Osteoblast (primary cell): ENCODE measurements at regions not wholly inside any gene's neighbourhood (a gene's known extent, or its start where the extent isn't known, plus 50 kb on each side); places are given as distances from the start of the nearest gene placed in this dataset.

Experiments
- DNase-seq: peaks from one replicate; pipeline ENCODE4 v3.0.0; 2011; ENCODE audit warnings: low spot score, mixed read lengths; ENCODE audit not compliant: insufficient read length; ENCODE audit errors: missing footprints
- H2AFZ ChIP-seq: 2 replicates; pipeline ENCODE4 v1.6.0; 2011; ENCODE audit warnings: mild to moderate bottlenecking, low read length
- H3K27ac ChIP-seq: 2 replicates; pipeline ENCODE4 v1.5.1; 2011; ENCODE audit warnings: mild to moderate bottlenecking, low read depth, low read length, moderate library complexity
- H3K27me3 ChIP-seq: 2 replicates; pipeline ENCODE4 v1.6.0; 2012; ENCODE audit warnings: mild to moderate bottlenecking, control low read depth, inconsistent platforms, low read length, moderate library complexity; ENCODE audit not compliant: insufficient read depth
- H3K36me3 ChIP-seq: 2 replicates; pipeline ENCODE4 v1.5.1; 2011; ENCODE audit warnings: mild to moderate bottlenecking, low read length, control low read depth, moderate library complexity; ENCODE audit not compliant: insufficient read depth
- H3K4me1 ChIP-seq: 2 replicates; pipeline ENCODE4 v1.5.1; 2011; ENCODE audit warnings: mild to moderate bottlenecking, low read length, control low read depth, moderate library complexity; ENCODE audit not compliant: insufficient read depth
- H3K4me2 ChIP-seq: 2 replicates; pipeline ENCODE4 v1.6.0; 2011; ENCODE audit warnings: mild to moderate bottlenecking, low read length; ENCODE audit not compliant: insufficient read depth
- H3K4me3 ChIP-seq: fragments of 200-600 bp; sonication (generic); 3 replicates; pipeline ENCODE4 v1.5.1; 2012; ENCODE audit warnings: mild to moderate bottlenecking, low read length, inconsistent platforms; ENCODE audit not compliant: insufficient read depth
- H3K79me2 ChIP-seq: 2 replicates; pipeline ENCODE4 v1.6.0; 2012; ENCODE audit warnings: mild to moderate bottlenecking, low read length, control low read depth, inconsistent platforms; ENCODE audit not compliant: insufficient read depth
- H3K9me3 ChIP-seq: 2 replicates; pipeline ENCODE4 v1.5.1; 2011; ENCODE audit warnings: low read depth, low read length, control low read depth
- H4K20me1 ChIP-seq: 2 replicates; pipeline ENCODE4 v1.6.0; 2012; ENCODE audit warnings: mild to moderate bottlenecking, low read length, control low read depth; ENCODE audit not compliant: insufficient read depth
- TF ChIP-seq, protein P1 (sequence below): IDR thresholded peaks from 2 replicates; pipeline ENCODE4 v1.5.1; 2011; ENCODE audit warnings: mild to moderate bottlenecking, low read depth, low read length, moderate library complexity; ENCODE audit errors: extremely low read depth

DNA sequence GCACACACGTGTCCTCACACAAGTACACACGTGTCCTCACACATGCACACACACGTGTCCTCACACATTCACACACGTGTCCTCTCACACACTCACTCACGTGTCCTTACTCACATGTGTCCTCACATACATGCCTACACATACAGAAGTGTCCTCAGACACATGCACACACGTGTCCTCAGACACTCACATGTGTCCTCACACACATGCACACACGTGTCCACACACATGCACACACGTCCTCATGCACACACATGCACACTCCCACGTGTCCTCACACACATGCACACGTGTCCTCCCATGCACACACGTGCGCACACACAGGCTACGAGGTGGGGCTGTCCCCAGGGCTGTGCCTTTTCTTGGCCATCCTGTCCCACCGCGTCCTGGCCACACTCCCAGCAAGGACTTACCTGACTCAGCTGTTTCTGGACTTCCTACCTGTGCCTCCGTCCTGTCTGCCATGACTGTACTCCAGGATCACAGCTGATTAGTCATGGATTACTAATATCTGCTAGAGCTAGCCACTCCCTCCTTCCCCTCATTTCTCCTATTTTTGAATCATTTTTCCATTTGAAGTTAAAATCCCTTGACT lies 990.2 kb downstream of the BRD1 start:
- TF ChIP-seq, protein P1, sequence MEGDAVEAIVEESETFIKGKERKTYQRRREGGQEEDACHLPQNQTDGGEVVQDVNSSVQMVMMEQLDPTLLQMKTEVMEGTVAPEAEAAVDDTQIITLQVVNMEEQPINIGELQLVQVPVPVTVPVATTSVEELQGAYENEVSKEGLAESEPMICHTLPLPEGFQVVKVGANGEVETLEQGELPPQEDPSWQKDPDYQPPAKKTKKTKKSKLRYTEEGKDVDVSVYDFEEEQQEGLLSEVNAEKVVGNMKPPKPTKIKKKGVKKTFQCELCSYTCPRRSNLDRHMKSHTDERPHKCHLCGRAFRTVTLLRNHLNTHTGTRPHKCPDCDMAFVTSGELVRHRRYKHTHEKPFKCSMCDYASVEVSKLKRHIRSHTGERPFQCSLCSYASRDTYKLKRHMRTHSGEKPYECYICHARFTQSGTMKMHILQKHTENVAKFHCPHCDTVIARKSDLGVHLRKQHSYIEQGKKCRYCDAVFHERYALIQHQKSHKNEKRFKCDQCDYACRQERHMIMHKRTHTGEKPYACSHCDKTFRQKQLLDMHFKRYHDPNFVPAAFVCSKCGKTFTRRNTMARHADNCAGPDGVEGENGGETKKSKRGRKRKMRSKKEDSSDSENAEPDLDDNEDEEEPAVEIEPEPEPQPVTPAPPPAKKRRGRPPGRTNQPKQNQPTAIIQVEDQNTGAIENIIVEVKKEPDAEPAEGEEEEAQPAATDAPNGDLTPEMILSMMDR, result no peak
- H2AFZ ChIP-seq, result no peak overlapping the region
- H3K36me3 ChIP-seq, result no peaks in the 10 kb centered on the region
- H3K9me3 ChIP-seq, result peaks cover 4% of the 10 kb centered on the region
- no peak for DNase-seq
- H3K4me1 ChIP-seq, result no peaks in the 10 kb centered on the region
- no peak overlapping the region for H3K27ac ChIP-seq
- no peak overlapping the region for H3K4me3 ChIP-seq
- H3K4me2 ChIP-seq, result no peak overlapping the region
- no peaks in the 10 kb centered on the region for H3K79me2 ChIP-seq
- H3K27me3 ChIP-seq, result no peaks in the 10 kb centered on the region
- no peaks in the 10 kb centered on the region for H4K20me1 ChIP-seq

GRCh38 chr22:48836673-48837340 lies 990.9 kb downstream of the BRD1 start:
- Histone ChIP-seq H4K20me1 (no peaks in the 10 kb centered on the region), H3K27ac (no peak overlapping the region), H3K4me3 (no peak overlapping the region), H3K4me1 (no peaks in the 10 kb centered on the region), H3K79me2 (no peaks in the 10 kb centered on the region), H2AFZ (no peak overlapping the region), H3K36me3 (no peaks in the 10 kb centered on the region), H3K27me3 (no peaks in the 10 kb centered on the region), H3K9me3 (peaks cover 4% of the 10 kb centered on the region), H3K4me2 (no peak overlapping the region)
- no peak for DNase-seq
- TF ChIP-seq, protein P1, result no peak

DNA sequence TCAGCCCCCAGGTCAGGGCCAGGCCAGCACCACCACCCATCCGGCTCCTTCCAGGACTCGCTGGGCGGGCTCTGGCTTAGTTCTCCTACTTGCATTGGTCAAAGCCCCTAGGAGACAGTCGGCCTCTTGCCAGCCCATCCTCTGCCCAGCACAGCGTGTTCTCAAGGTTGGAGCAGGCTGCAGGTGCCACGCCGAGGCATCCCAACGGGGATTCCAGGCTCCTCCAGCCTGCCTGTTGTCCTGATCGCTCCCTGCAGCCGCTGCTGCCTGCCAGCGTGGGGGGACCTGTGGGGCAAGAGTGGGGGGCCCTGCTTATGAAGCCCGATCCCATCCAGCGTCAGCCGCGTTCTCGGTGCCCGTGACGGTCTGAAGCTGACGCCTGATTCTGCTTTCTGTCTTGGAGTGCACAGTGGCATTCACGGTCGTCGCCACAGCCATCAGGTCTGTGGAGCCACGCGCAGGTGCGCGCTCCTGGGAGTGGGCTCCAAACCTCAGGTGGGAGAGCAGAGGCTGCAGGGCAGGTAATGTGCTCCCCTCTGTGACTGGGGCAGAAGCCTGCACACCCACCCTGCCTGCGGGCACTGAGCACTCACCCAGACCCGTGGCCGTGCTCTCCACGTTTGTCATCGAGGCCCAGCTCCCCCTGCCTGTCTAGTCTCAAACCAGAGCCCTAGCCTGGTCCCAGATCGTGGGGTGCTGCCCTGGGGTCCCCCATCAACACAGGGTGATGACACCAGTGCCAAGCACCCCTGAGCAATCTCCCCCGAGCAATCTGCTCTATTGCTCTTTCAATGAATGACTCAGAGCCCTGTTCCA lies 991.6 kb downstream of the BRD1 start:
- H3K4me2 ChIP-seq, result no peak overlapping the region
- H3K36me3 ChIP-seq, result no peaks in the 10 kb centered on the region
- H3K79me2 ChIP-seq, result no peaks in the 10 kb centered on the region
- TF ChIP-seq, protein P1, result no peak
- DNase-seq, result no peak
- H3K4me3 ChIP-seq, result no peak overlapping the region
- no peaks in the 10 kb centered on the region for H4K20me1 ChIP-seq
- peaks cover 4% of the 10 kb centered on the region for H3K9me3 ChIP-seq
- no peaks in the 10 kb centered on the region for H3K4me1 ChIP-seq
- no peak overlapping the region for H3K27ac ChIP-seq
- no peaks in the 10 kb centered on the region for H3K27me3 ChIP-seq
- H2AFZ ChIP-seq, result no peak overlapping the region

GRCh38 chr22:48835364-48835763 lies 992.3 kb downstream of the BRD1 start:
- TF ChIP-seq, protein P1, result no peak
- Histone ChIP-seq H3K27me3 (no peaks in the 10 kb centered on the region), H3K4me1 (no peaks in the 10 kb centered on the region), H2AFZ (no peak overlapping the region), H3K4me3 (no peak overlapping the region), H4K20me1 (no peaks in the 10 kb centered on the region), H3K79me2 (no peaks in the 10 kb centered on the region), H3K36me3 (no peaks in the 10 kb centered on the region), H3K9me3 (peaks cover 4% of the 10 kb centered on the region), H3K27ac (no peak overlapping the region), H3K4me2 (no peak overlapping the region)
- DNase-seq, result no peak
